OCI-LY7 (cell line): ENCODE measurements at regions not wholly inside any gene's neighbourhood (a gene's known extent, or its start where the extent isn't known, plus 50 kb on each side); places are given as distances from the start of the nearest gene placed in this dataset.

ENCODE experiments used
- EZH2phosphoT487 ChIP-seq: fragments of 200-600 bp; sonication (generic); IDR thresholded peaks from 2 replicates; pipeline ENCODE4 v1.6.1; 2018; ENCODE audit warnings: low read depth, borderline replicate concordance, mild to moderate bottlenecking, mixed run types, antibody characterized with exemption, low read length, moderate library complexity, mixed read lengths
- TF ChIP-seq, protein P1 (sequence below): fragments of 200-600 bp; sonication (generic); conservative IDR thresholded peaks from 2 replicates; pipeline ENCODE4 v1.5.1; 2014; ENCODE audit warnings: mild to moderate bottlenecking, antibody characterized with exemption, low read length, moderate library complexity, mixed read lengths

DNA sequence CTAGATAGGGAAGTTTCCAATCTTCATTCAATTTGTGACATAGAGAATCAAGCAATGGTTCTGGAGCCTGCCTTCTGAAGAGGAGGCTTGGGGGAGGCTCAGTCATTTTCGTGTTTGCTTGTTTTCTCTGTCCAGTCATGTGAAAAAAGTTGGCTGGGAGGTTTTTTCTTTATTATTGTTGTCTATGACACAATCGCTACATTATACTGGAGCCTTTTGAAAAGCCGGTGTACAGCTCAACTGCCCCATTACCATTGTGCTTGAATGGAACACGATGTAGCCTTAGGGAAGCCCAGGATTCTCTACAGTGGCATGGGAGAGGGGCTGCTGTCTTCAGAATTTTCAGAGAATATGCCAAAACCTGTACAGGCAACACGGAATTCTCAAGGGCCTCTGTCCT, 57.9 kb upstream of the NCAM1 start:
- TF ChIP-seq, protein P1, sequence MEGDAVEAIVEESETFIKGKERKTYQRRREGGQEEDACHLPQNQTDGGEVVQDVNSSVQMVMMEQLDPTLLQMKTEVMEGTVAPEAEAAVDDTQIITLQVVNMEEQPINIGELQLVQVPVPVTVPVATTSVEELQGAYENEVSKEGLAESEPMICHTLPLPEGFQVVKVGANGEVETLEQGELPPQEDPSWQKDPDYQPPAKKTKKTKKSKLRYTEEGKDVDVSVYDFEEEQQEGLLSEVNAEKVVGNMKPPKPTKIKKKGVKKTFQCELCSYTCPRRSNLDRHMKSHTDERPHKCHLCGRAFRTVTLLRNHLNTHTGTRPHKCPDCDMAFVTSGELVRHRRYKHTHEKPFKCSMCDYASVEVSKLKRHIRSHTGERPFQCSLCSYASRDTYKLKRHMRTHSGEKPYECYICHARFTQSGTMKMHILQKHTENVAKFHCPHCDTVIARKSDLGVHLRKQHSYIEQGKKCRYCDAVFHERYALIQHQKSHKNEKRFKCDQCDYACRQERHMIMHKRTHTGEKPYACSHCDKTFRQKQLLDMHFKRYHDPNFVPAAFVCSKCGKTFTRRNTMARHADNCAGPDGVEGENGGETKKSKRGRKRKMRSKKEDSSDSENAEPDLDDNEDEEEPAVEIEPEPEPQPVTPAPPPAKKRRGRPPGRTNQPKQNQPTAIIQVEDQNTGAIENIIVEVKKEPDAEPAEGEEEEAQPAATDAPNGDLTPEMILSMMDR, result no peak
- no peak for TF ChIP-seq EZH2phosphoT487
